GM12891 (cell line): ENCODE measurements at regions not wholly inside any gene's neighbourhood (a gene's known extent, or its start where the extent isn't known, plus 50 kb on each side); places are given as distances from the start of the nearest gene placed in this dataset.
"Not testable (repeated sequence)": the region's sequence is repeated elsewhere in the genome, so short reads cannot be mapped to it uniquely, and the experiment has no call there.

Experiments
- DNase-seq: peaks from one replicate; pipeline ENCODE4 v3.0.0; 2011; ENCODE audit warnings: low spot score; ENCODE audit not compliant: insufficient read length
- FAIRE-seq: peaks from 2 replicates; lab custom pipeline; 2011; peaks lifted over from hg19 to GRCh38; lab: Jason Lieb, UNC
- PAX5 ChIP-seq: IDR thresholded peaks from 2 replicates; pipeline ENCODE4 v1.6.1; 2011; ENCODE audit warnings: low read length, moderate library complexity, mild to moderate bottlenecking; ENCODE audit not compliant: insufficient read depth, severe bottlenecking
- POLR2A ChIP-seq: IDR thresholded peaks from 2 replicates; pipeline ENCODE4 v1.6.1; 2011; ENCODE audit warnings: low read depth, low read length, control low read depth
- POLR2AphosphoS5 ChIP-seq: IDR thresholded peaks from 2 replicates; pipeline ENCODE4 v1.6.1; 2011; ENCODE audit warnings: low read depth, low read length, control low read depth
- POU2F2 ChIP-seq: IDR thresholded peaks from 2 replicates; pipeline ENCODE4 v1.6.1; 2011; ENCODE audit warnings: low read depth, mild to moderate bottlenecking, control low read depth, low read length, moderate library complexity
- SPI1 ChIP-seq: IDR thresholded peaks from 2 replicates; pipeline ENCODE4 v1.6.1; 2011; ENCODE audit warnings: low read depth, low read length, control low read depth
- TAF1 ChIP-seq: IDR thresholded peaks from 2 replicates; pipeline ENCODE4 v1.6.1; 2011; ENCODE audit warnings: low read depth, low read length, control low read depth

DNA sequence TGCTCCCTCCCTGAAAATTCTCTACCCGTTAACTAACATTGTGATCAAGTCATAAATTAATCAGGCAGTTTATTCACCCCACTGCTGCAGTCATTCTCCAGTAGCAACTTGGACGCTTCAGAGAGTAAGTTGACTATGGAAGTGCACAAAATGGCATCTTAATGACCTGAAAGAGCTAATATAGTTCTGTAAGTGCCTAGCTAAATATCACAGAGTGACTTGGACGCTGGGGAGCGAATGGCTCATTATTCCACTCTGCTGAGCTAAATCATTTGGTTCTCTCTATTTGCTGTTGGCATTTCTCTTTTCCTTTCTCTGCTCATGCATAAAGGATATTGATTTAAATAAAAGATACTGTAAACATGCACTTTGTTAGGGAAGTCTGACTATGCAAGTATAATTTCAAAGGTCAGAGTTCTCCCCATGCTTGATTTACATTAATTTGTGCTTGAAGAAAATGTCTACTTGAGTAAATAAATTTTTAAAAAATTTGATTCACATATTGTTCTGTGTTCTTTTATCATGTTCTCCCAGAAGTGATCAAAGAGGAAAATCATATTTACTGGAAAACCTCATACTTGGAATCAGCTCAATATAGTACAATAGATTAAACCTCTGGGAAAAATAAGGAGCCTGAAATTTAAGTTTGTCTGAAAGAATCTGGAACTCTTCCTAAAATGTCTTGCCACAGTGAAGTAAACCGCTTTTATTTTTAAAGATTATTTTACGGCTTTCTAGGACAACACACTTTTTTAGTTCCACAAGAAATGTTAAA, 169.5 kb upstream of the HAPLN1 start:
- TF ChIP-seq POLR2A = no peak
- TF ChIP-seq POLR2AphosphoS5 = no peak
- no peak for TF ChIP-seq POU2F2
- no peak for TF ChIP-seq PAX5
- TF ChIP-seq TAF1 = no peak
- TF ChIP-seq SPI1 = no peak
- no peak for FAIRE-seq
- DNase-seq = no peak

DNA sequence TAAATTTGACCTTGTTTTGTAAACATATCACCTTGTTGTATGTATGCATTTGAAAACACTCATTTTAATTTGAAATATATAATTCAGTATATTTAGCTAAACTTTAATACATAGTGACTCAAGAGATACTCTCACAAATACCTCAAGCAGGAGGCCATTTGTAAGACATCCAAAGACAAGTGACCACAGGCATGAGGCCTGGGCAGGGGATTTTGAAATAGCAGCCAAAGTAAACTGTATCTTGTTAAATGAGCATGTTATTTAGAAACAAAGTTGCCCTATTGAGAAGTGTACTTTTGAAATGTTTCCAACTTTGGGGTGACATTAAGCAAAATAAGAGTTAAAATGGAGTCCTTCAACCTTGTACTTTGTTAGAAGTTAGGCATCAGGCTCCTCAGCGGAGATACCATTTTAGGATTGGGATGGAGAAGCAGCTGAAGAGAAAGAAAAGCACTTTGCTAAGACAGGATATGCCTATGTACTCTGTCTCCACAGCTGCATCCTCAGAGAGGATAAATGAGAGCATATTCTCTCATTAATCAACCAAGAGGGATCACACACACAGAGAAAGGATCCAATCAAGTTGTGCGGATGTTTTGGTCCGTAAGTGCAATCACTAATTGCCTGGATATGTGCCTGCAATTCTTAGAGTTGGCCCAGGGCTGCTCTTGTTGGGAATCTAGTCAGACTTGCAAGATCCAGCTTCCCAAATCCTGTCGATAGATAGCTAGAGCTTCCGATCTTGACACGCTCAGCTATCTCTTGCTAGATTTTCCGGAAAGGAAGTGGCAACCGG, 157.5 kb upstream of the HAPLN1 start:
- FAIRE-seq (no peak), DNase-seq (no peak)
- no peak for TF ChIP-seq POLR2AphosphoS5
- TF ChIP-seq PAX5 = no peak
- TF ChIP-seq POLR2A = no peak
- no peak for TF ChIP-seq POU2F2
- no peak for TF ChIP-seq TAF1
- no peak for TF ChIP-seq SPI1

DNA sequence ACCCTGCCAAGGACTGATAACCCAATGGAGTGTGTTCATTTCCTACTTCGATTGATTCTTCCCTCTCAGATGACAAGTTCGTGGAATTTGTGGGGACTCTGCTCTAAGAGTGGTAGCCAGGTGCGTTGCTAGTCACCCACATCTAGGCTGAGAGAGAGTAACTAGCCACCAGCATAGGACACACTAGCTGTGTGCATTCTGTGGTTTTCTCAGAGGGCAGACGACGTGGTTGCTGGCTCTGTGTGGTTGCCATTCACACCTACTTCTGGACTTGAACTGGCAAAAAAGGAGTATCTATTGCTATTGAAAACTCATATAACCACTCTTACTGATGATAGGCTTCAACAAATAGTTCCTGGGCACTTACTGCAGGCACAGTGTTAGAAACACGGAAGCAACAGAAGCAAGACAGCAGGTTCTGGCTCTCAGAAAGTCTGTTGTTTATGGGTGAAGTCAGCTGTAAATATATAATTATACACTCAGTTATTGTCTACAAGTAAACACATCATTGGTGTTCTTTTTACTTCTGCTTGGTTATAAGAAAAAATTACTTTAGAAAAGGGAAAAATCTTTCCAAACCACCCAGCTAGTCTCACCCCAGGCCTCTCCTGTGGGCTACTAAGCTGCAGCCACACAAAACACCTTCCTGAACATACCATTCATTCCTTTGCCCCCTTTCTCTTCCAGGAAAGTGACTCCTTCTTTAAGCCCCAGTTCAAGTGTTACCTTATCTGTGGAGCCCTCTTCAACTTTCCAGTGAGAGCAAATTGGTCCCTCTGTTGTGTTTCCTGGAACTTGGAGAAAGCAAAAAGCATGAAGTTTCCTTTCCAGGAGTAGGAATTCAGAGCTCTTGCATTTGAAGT, 151.1 kb upstream of the HAPLN1 start:
- no peak for FAIRE-seq
- DNase-seq = no peak
- TF ChIP-seq PAX5 (no peak), POLR2A (no peak), SPI1 (no peak), POLR2AphosphoS5 (no peak), TAF1 (no peak), POU2F2 (no peak)

DNA sequence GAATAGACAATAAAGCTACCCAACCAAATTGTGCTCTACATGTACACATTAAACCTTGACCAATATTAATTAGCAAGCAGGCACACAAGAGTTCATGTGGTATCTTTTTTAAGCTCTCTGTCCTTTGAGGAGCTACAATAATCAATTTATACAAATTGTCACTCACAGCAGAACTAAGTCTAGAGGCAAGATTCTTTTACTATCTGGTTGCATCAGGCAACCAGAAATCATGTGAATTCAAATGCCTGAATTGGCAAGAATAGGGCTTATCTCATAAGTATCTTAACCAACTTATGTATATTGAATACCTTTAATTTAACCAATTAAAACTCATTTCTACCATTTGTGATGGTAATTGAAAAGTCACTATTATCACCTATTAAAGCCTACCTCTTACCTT, 145.5 kb upstream of the HAPLN1 start:
- TF ChIP-seq TAF1 = no peak
- no peak for TF ChIP-seq PAX5
- TF ChIP-seq POLR2AphosphoS5 = no peak
- no peak for TF ChIP-seq SPI1
- no peak for TF ChIP-seq POLR2A
- no peak for TF ChIP-seq POU2F2

DNA sequence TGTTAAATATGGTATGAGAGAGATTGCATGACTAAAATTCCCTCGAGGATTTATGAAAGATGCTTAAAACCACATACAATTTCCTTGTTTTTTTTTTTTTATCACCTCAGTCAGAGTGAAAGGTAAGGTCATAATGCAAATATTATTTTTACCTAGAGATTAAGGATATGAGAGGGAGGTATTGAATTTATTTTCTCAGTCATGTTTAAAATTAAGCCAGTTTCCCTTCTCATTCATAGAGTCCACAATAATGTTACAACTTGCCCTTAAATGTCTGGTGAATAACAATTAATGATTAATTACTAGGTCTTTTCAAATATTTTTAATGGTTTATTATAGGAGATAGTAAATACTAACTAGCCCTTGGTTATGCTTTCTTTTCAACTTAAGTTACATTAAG, 144.9 kb upstream of the HAPLN1 start:
- DNase-seq (no peak), FAIRE-seq (no peak)
- no peak for TF ChIP-seq POLR2AphosphoS5
- no peak for TF ChIP-seq SPI1
- TF ChIP-seq TAF1 = no peak
- no peak for TF ChIP-seq POU2F2
- TF ChIP-seq PAX5 = no peak
- TF ChIP-seq POLR2A = no peak

More for the DNA sequence above, 145.5 kb upstream of the HAPLN1 start:
- FAIRE-seq = no peak
- no peak for DNase-seq

DNA sequence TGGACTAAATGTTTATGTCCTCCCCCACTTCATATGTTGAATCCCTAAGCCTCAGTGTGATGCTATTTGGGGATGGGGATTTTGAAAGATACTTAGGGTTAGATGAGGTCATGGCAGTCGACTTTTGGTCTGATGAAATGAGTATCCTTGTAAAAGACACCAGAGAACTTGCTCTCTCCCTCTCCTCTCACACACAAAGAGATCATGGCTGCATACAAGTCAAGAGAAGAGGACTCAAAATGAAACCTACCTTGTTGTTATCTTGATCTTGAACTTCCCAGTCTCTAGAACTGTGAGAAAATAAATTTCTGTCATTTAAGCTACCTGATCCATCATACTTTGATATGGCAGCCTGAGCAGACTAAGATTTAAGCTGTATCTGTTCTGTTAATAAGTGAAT, 144.0 kb upstream of the HAPLN1 start:
- no peak for DNase-seq
- TF ChIP-seq PAX5 = no peak
- no peak for FAIRE-seq

DNA sequence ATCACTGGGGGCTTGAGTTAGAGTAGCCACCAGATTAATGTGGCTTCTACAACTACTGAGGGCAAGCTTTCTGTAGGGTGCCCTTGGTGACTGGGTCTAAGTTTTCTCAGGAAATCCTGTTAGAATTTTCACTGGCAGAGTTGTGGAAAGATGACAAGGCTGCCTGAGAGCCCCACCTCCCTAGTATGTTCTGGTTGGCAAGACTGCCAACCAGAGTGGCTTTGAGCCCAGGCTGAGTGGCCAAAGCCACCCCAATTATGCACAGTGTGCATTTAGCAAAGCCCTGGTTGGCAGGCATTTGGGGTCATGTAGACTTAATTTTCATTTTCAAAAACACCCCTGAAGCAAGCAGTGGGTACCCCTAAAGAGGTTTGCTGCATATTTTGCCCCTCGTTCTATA, 136.7 kb upstream of the HAPLN1 start:
- DNase-seq (no peak), FAIRE-seq (no peak)
- TF ChIP-seq POU2F2 (no peak), TAF1 (no peak), POLR2A (no peak), SPI1 (no peak), POLR2AphosphoS5 (no peak), PAX5 (no peak)

DNA sequence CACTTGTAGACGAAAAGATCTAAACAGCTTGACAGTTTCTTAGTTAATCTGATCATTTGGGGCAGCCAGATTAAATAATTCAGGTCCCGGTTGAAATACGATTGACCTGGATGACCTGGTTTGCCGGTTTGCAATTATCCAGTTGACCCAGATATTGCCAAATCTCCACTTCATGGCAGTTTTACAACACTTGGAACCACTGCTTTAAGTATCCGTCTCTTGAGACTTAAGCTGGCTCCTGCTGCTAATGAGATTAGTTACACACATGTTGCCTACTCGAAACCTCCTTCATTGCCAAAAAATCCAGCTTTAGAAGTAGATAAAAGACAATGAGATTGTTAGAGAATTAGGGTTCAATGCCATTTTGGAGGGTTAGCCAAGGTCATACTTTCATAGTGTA, 136.2 kb upstream of the HAPLN1 start:
- FAIRE-seq (no peak), DNase-seq (no peak)
- TF ChIP-seq POLR2A = no peak
- no peak for TF ChIP-seq TAF1
- TF ChIP-seq POLR2AphosphoS5 = no peak
- no peak for TF ChIP-seq SPI1
- no peak for TF ChIP-seq PAX5
- no peak for TF ChIP-seq POU2F2

DNA sequence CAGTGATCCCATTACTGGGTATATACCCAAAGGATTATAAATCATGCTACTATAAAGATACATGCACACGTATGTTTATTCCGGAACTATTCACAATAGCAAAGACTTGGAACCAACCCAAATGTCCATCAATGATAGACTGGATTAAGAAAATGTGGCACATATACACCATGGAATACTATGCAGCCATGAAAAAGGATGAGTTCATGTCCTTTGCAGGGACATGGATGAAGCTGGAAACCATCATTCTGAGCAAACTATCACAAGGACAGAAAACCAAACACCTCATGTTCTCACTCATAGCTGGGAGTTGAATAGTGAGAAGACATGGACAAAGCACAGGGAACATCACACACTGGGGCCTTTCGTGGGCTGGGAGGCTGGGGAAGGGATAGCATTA, 129.8 kb upstream of the HAPLN1 start:
- not testable (repeated sequence) for FAIRE-seq, DNase-seq
